Effector CD8-positive, alpha-beta T cell (primary cell): ENCODE measurements at regions not wholly inside any gene's neighbourhood (a gene's known extent, or its start where the extent isn't known, plus 50 kb on each side); places are given as distances from the start of the nearest gene placed in this dataset.
"Not testable (repeated sequence)": the region's sequence is repeated elsewhere in the genome, so short reads cannot be mapped to it uniquely, and the experiment has no call there.

Experiments
- DNase-seq: peaks from one replicate; lab custom pipeline; 2025; lab: John Stamatoyannopoulos, UW

DNA sequence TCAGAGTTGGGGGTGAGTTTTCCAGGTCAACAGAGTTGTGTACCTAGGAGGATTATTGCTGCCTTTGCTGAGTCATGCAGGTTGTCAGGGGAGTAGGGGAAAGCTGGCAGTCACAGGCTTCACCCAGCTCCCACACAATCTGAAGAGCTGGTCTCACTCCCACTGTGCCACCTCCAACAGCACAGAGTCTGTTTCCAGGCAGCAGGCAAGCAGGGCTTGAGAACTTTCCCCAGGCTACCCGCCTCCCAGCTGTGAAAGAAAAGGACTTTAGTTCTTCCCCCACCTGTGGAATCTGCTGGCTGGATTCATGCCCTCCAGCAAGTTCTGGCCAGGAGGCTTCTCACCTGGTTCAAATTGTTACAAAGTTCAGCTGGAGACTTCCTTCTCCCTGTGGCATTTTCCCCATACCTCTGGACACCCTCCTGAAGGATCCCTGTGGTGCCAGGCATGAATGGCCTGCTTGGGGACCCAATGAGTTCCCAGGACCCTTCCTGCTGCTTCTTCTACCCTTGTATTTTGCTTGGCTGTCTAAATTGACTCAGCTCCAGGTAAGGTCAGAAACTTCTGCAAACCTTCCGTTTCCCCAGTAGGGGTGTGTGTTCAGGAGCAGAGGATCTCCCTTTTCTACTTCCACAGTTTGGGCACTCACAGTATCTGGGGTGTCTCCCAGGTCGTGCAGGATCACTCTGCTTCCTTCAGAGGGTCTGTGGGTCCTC, 378.1 kb upstream of the MAN1A1 start:
- DNase-seq: no peak

DNA sequence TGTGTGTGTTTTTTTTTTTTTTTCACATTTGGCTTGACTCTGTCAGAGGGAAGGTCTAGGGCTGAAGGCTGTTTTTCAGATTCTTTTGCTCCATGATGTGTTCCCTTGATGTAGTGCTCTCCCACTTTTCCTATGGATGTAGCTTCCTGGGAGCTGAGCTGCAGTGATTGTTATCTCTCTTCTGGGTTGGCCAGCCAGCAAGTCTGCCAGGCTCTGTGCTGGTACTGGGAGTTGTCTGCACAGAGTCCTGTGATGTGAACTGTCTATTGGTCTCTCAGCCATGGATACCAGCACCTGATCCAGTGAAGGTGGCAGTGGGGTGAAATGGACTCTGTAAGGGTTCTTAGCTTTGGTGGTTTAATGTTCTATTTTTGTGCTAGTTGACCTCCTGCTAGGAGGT, 377.4 kb upstream of the MAN1A1 start:
- DNase-seq: not testable (repeated sequence)

DNA sequence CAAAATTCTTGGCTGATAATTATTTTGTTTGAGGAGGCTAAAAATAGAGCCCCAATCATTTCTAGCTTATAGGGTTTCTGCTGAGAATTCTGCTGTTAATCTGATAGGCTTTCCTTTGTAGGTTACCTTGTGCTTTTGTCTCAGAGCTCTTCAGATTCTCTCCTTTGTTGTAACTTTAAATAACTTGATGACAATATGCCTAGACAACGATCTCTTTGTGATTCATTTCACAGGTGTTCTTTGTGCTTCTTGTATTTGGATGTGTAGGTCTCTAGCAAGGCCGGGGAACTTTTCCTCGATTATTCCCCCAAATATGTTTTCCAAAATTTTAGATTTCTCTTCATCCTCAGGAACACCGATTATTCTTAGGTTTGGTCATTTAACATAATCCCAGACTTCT, 376.5 kb upstream of the MAN1A1 start:
- no peak for DNase-seq

DNA sequence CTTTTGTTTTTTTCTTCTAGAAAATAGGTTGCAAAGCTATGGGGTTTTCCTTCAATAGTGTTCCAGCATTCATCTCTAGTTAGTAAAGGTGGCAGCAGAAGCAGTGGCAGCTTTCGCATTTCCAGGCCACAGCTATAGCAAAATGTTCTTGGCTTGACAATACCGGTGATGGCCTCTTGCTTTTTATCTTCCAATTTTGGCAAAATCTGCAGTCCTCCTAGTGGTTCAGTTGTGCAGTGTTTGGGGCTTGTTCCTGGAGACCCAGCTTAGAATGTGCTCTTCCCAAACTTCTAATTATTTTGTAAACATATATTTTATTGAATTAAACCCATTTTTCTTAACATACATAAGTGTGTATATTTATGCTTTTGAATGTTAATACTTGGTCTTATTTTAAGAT, 370.6 kb upstream of the MAN1A1 start:
- DNase-seq: no peak

DNA sequence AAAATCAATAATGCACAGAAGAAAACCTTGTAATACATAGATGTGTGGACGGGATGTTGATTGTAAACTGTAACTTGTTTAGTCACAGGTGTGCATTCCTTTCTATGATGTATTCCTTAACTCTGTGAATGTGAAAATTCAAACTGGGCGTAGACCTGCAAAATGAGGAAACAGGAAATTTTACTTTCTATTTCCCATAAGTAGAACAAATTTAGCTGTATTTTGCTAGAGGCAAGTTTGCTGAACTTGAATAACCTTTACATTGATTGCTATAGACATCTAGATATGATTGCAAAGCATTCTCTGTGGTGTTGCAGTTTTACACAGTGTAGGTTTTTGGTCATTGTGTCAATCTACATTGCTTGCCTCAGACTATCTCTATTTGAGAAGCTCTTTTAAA, 368.4 kb upstream of the MAN1A1 start:
- no peak for DNase-seq

DNA sequence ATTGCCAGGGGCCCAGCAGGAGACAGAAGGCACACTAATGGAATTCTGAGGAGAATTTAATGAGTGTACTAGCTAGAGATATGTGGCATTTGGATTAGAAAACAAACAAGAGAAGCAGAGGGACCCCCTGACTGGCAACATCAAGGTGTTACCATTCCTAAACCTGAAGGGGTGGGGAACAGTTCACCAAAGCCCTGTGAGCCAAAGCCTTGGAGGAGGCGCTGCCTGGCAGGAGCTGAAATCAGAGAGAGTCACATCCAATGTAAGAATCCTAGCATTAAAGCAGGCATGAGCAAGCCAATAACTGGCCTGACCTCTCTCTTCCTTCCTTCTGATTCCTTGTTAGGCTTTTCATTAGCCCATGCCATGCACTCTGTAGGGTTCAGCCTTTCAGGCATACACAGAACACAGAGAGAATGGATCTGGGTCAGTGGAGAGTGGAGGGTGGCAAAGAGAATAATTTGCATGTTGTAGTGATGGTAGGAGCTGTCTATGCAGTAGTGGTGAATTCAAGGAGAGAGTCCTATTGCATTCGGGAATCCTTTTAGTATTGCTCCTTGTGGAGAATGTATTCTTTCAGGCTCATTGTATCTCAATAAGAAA, 367.2 kb upstream of the MAN1A1 start:
- DNase-seq: no peak

DNA sequence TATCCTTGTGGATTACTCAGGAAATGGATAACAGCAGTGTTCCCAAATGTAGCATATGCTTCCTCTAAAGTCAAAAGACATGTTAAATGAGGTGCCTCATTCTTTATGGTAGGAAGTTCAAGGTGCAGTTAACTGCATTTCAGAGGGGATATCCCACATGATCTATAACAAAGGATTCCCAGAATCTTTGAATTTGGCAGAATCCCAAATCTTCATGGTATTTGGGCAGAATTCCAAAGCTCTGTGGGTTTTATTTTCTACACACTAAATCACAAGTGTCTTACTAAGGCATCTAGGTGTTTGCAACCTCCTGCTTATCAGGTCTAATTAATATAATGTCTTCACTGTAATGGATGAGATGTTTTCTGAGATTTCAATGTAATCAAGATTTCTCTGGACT, 364.3 kb upstream of the MAN1A1 start:
- DNase-seq: no peak

DNA sequence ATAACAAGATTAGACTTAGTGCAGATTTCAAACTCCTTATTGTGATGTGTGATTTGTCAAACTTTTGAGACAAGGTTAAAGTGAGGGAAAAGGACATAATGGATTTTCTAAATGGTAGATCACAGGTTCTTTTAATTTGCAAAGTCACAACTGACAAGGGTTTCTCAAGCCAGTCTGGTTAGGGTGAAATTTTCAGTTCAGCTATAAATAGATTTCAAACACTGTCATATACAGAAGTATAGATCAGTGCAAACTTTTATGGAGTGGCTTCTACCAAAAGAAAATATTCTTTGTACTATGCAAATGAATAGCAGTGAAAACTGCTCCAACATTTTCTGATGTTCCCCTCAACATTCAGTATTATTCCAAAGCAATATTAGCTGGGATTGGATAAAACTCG, 337.1 kb upstream of the MAN1A1 start:
- no peak for DNase-seq

DNA sequence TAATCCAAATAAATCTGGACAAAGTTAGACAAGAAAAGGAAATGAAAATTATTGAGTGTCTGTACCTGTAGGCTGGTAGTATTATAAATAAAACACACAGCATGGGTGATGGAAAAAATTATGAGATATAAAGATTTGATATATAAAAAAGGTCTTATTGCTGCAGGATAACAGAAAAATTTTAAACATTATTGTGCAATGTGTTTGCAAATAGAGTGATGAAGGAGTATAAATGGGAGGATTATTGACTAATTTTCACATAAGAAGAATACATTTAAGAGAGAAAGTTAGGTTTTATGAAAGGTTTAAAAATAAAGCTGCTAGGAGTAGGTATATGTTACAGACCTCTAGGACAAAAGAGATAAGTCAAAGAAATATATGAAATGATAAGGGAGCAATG, 336.7 kb upstream of the MAN1A1 start:
- DNase-seq: no peak

DNA sequence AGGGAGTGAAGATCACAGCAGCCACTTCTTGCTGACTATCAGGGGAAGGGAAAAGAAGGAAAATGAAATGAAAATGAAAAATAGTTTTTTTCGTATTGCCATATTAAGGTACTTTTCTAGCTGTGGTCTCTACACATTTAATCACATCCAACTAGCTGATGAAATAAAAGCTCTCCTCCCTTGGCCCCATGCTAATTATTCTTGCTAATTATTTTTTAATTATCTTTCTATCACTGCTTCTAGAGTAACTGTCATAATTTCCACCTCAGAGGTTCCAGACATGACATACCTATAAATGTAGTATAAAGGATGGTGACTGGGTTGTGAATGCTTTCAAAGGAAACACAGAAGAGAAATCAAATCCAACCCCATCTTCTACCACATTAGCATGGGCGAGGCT, 334.1 kb upstream of the MAN1A1 start:
- no peak for DNase-seq

DNA sequence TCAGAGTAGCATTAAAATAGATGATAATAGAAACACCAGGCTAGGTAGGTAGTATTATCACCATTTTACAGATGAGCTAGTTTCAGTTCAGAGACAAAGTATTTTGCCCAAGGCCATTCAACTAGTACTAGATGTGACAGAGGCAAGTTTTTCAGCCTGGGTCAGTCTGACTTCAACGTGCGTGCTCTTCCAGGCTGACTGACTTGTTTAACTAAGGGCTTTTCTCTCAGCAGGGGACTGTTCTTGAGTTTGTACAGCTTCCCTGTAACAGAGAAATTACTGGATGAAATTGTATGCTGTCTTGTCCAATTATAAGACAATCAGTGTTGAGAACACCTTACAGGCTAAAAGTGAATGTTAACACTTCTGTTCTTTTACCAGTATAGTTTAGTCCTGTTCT, 333.5 kb upstream of the MAN1A1 start:
- no peak for DNase-seq

DNA sequence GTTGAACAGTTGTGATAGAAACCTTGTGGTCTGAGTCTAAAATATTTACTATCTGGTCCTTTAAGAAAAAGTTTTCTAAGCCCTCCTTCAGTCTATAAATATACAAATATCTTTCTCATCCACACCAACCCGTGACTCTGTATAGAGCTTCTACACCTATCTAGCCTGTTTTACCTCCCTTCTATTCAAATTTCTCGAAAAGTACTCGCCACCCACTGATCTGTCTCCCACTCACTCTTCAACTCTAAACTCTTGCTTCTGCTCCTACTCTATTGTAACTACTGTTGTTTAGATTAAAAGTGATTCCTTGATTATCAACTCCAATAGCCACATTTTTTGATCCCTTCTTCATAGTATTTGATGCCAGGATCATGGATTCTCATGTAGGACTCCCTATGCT, 329.4 kb upstream of the MAN1A1 start:
- DNase-seq: no peak

DNA sequence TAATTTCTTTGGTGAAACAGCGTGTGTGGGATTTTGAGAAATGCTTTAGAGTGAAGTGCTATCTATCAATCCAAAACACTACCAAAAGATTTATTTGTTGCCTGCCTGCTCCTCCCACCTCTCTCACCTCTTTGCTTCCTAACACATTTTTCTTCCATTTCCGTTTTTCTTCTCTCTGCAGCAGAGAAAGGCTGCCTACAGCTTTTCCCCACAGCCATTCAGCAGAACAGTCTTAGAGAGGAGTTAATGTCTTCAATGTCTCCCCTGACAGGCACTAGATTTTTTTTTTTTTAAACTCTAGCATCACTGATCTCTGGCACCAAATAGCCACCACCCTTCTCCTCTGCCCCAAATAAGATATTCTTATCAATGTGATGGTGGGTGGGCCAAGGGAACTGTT, 327.8 kb upstream of the MAN1A1 start:
- no peak for DNase-seq

DNA sequence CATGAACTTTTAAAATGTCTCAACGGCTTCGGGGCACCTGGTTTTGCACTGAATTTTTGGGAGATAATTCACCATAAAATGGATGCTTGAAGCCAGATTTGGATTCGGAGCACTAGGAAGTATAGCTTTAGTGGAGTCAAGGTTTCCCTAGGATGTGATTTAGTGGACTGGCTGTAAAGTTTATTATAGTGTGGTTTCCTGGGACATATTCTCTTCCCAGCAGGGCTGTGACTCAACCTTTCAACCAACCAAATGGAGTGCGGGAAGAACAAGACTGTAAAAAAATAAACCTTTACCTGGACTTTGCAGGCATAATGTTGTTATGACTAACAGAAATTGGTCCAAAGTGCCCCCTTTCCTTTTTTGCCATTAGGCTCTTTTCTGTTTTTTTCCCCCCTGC, 327.4 kb upstream of the MAN1A1 start:
- no peak for DNase-seq

DNA sequence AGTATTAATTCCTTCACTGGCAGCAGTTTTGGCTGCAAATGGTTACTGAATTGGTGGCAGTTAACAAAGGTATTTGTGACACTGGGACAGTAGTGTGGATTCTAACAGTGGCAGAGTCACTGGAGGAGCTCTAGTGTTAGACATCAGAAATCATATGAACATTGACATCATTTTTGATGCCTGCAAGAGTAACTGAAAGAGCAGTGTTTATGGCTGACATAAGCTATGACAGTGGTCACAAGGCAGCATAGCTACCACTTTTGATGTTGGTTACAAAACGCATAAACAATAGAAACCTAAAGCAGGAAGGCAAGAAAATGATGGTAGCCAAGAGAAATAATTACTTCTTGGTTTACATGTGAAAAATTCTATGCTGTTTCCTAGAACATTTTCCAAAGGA, 326.7 kb upstream of the MAN1A1 start:
- DNase-seq: no peak

DNA sequence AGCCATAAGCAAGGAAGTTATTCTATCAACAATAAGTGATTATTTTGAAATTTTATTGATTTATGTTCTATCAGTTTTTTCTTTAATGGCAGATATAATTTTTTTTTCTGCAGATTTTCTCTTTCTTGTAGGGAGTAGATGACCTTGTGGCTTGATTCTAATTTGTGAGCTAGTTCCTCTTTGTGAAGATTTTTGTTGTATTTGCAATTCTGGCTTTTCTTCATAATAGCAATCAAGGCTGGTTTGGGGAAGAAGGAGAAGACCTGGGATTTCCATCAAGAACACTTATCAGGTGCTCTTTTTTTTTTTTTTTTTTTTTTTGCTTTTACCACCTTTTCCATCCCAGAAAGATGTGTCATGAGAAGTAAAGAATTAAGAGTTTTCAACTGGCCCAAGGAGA, 324.2 kb upstream of the MAN1A1 start:
- no peak for DNase-seq

DNA sequence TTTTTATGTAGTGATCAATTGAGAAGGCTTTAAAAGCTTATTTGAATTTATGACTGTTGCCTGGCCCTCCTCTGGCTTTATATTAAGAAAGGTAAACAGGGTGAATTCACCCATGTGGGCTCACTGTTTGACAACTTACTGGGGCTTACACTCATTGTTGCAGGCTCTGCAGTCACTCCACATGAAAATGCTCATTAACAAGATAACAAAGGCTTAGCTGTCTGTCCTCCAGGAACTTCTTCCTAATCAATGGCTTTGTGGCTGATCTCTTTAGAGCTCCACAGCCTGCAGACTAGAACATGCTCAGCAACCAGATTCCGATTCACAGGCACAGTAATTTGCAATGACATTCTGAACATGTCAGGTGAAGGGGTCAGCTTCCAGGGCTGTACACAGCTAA, 323.2 kb upstream of the MAN1A1 start:
- DNase-seq: no peak

DNA sequence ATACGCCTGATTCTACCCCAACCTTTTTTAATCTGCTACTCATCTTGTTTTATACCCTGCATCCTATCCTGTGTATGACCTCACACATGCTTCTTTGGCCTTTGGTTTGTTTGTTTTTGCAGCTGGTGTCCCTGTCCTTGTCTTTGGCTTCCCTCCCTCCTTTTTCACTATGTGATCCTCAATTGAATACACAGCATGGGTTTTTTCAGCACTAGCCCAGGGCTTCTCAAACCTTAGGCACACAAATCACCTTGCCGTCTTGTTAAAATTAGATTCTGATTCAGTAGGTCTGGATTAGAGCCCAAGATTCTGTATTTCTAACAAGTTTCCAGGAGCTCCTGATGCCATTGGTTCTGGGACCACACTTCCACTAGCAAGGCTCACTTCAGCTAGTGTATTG, 321.5 kb upstream of the MAN1A1 start:
- no peak for DNase-seq

DNA sequence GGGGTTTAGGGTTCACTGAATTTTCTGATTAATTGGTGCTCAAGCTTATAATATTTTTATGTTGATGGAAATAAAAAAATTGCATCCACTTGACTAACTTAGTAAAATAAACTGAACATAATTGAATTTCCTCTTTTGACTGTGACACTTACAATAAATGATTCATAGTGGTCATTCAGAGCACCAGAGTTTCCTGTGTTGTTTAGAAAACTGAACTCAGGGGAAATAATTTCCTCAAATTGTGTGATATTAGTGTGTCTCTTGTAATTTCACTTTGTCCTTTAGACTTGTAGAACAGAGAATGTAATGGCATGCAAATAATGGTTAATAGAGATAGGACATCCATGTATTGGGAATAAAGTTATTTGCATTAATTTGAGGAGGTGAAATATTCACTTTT, 319.7 kb upstream of the MAN1A1 start:
- DNase-seq: no peak

DNA sequence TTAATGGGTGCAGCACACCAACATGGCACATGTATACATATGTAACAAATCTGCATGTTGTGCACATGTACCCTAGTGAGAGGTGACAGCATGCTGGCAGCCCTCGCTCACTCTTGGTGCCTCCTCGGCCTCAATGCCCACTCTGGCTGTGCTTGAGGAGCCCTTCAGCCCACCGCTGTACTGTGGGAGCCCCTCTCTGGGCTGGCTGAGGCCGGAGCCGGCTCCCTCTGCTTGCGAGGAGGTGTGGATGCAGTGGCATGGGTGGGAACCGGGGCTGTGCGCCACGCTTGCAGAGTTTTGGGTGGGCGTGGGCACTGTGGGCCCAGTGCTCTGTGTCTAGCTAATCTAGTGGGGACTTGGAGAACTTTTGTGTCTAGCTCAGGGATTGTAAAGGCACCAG, 315.9 kb upstream of the MAN1A1 start:
- not testable (repeated sequence) for DNase-seq

DNA sequence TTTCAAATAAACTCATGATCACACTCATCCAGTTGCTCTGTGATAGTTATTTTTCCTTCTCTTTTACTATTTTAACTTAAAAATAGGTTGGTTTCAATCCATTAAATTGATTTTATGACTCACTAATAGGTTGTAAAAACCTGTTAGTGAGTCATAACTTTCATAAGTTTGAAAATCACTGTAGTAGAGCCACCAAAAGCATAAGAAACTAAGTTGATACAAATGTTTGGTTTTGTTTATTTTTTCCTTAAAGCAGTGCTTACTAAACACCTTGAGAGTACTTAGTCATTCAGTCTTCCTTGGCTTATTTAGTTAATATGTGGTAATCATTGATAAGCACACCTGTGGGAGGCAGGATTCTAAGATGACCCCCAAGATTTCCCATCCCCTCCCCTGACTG, 312.1 kb upstream of the MAN1A1 start:
- DNase-seq: no peak

DNA sequence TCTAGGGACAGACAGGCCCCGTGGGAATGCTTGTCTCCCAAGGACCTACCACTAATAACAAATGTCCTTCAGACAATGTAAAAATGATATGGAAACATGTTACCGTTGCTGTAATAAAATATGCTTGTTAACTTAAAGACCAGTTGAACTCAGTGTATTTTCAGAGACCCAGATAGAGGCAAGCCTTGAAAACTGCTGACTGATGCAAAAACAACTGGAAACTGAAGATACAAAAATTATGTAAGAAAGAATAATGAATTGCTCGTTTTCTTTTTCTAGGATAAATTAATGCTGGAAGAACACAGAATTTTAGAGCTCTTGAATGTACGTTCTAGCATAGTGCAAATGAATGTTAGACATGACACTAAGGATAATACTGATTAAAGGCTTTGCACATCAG, 311.5 kb upstream of the MAN1A1 start:
- DNase-seq: no peak

DNA sequence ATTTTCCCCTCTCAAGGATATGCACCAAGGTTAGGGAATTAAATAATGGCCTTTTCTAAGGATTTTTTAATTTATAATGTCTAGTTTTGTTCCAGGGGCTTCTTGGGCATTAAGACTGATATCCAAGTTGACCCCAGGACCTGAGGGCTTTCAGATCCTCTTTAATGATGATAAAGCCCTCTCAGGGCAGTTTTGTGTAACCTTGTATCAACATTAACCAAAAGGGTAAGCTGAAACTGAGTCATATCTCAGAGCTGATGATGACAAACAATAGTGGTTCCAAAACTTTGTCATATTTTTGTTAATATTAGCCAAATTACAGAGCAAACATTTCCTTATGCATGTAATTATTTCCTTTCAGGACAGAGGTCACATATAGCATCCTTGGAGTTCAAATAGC, 309.4 kb upstream of the MAN1A1 start:
- no peak for DNase-seq

DNA sequence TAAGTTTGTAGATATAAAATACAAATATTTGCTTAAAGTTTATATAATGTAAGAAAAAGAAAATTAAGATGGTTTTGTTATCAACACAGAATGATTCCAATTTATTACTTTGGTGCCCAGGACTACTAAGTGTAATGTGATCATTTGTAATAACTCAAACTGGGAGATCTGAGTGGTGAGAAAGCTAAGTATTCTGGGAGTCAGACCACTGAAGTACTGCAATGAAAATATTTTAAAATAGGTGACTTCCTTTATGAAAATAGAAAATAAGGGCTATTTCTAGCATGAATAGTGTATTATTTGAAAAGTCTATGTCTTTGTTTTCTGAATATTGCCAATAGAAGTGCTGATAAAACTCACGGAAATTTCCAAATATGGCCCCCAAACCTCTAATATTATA, 305.6 kb upstream of the MAN1A1 start:
- no peak for DNase-seq
